ENCODE measurements at regions not wholly inside any gene's neighbourhood (a gene's known extent, or its start where the extent isn't known, plus 50 kb on each side); places are given as distances from the start of the nearest gene placed in this dataset.

DNA sequence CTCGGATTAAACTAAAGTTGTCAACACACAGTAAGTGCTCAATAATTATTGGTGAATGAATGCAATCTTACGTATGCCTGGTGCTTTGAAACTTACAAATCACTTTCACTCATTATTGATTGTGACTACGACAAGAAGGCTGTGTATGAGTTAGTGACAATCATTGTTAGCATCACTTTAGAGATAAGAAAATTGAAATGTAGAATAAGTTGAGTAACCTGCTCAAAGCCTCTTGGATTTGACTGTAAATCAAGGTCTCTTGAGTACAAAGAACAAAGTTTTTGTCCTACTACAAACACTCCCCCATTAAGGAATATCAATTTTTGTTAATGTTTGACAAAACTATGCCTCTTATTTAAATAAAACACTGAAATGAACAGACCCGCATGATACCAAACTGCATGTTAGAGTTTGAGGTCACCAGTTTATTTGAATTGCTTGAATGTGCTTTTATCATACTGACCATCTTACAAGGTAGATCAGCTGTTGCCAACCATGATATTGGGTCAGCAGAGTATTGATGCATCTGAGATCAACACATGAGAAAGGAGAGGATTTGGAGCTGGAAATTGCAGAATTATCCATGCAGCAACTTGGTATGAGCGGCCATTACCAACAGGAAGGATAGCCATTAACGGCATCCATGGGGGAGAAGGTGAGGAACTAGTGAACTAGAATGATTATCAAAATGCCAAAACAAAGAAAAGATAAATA lies 142.1 kb downstream of the IRS1 start (continued):
- TF ChIP-seq, protein P1, sequence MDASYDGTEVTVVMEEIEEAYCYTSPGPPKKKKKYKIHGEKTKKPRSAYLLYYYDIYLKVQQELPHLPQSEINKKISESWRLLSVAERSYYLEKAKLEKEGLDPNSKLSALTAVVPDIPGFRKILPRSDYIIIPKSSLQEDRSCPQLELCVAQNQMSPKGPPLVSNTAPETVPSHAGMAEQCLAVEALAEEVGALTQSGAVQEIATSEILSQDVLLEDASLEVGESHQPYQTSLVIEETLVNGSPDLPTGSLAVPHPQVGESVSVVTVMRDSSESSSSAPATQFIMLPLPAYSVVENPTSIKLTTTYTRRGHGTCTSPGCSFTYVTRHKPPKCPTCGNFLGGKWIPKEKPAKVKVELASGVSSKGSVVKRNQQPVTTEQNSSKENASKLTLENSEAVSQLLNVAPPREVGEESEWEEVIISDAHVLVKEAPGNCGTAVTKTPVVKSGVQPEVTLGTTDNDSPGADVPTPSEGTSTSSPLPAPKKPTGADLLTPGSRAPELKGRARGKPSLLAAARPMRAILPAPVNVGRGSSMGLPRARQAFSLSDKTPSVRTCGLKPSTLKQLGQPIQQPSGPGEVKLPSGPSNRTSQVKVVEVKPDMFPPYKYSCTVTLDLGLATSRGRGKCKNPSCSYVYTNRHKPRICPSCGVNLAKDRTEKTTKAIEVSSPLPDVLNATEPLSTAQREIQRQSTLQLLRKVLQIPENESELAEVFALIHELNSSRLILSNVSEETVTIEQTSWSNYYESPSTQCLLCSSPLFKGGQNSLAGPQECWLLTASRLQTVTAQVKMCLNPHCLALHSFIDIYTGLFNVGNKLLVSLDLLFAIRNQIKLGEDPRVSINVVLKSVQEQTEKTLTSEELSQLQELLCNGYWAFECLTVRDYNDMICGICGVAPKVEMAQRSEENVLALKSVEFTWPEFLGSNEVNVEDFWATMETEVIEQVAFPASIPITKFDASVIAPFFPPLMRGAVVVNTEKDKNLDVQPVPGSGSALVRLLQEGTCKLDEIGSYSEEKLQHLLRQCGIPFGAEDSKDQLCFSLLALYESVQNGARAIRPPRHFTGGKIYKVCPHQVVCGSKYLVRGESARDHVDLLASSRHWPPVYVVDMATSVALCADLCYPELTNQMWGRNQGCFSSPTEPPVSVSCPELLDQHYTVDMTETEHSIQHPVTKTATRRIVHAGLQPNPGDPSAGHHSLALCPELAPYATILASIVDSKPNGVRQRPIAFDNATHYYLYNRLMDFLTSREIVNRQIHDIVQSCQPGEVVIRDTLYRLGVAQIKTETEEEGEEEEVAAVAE (CRISPR knock-in tag; IDR thresholded peaks at IDR 0.05; ENCODE audit: borderline replicate concordance) = no peak
- TF ChIP-seq CBX5 (CRISPR knock-in tag; IDR thresholded peaks at IDR 0.05; ENCODE audit: borderline replicate concordance) = no peak
- TF ChIP-seq ZMYM4 (CRISPR knock-in tag; IDR thresholded peaks at IDR 0.05) = peak; percentile 96
- no peak; the same call in 1 of the 2 replicates for TF ChIP-seq ZNF281 (CRISPR knock-in tag; IDR thresholded peaks at IDR 0.05; ENCODE audit: borderline replicate concordance)
- TF ChIP-seq NR2C2 (CRISPR knock-in tag; IDR thresholded peaks at IDR 0.05; ENCODE audit: borderline replicate concordance) = peak; percentile 62
- TF ChIP-seq ZNF3 (CRISPR knock-in tag; IDR thresholded peaks at IDR 0.05) = no peak; the same call in 1 of the 2 replicates
- TF ChIP-seq MATR3 (CRISPR knock-in tag; IDR thresholded peaks at IDR 0.05) = no peak
- no peak for TF ChIP-seq ZNF496 (CRISPR knock-in tag; IDR thresholded peaks at IDR 0.05; ENCODE audit: insufficient replicate concordance)
- no peak for TF ChIP-seq ZC3H4 (CRISPR knock-in tag; IDR thresholded peaks at IDR 0.05; ENCODE audit: borderline replicate concordance)
- no peak for TF ChIP-seq SYNCRIP (IDR thresholded peaks at IDR 0.05; ENCODE audit: insufficient read depth, low read depth, low read length)
- TF ChIP-seq AKAP8 (CRISPR knock-in tag; IDR thresholded peaks at IDR 0.05) = no peak
- no peak for TF ChIP-seq POLR2AphosphoS5 (IDR thresholded peaks at IDR 0.05; ENCODE audit: low read depth, low read length)
- TF ChIP-seq NFKB2 (CRISPR knock-in tag; IDR thresholded peaks at IDR 0.05; ENCODE audit: borderline replicate concordance) = no peak
- no peak for TF ChIP-seq ZNF446 (CRISPR knock-in tag; IDR thresholded peaks at IDR 0.05)
- no peak for TF ChIP-seq BCLAF1 (IDR thresholded peaks at IDR 0.05)
- no peak for TF ChIP-seq ZNF883 (CRISPR knock-in tag; IDR thresholded peaks at IDR 0.05; ENCODE audit: not compliant biosample characterization)
- TF ChIP-seq SMARCC2 (IDR thresholded peaks at IDR 0.05) = peak; percentile 64; the same call in 1 of the 2 replicates
- peak; percentile 87 for TF ChIP-seq ONECUT2 (CRISPR knock-in tag; IDR thresholded peaks at IDR 0.05)
- no peak for TF ChIP-seq SIN3A (IDR thresholded peaks at IDR 0.05; ENCODE audit: borderline replicate concordance, low read depth, low read length)
- TF ChIP-seq HDAC6 (IDR thresholded peaks at IDR 0.05; ENCODE audit: low read depth, low read length) = no peak
- TF ChIP-seq ZNF451 (CRISPR knock-in tag; IDR thresholded peaks at IDR 0.05) = no peak
